ENCODE measurements at regions not wholly inside any gene's neighbourhood (a gene's known extent, or its start where the extent isn't known, plus 50 kb on each side); places are given as distances from the start of the nearest gene placed in this dataset.

GRCh38 chr17:36701429-36702099, 100.2 kb downstream of the MRM1 start:
- Histone ChIP-seq H3K27me3 (peaks cover 0 to 42% of the 10 kb centered on the region in 2 donors), H3K4me1 (peaks cover 0 to 6% (median 0%) of the 10 kb centered on the region in 4 donors), H3K36me3 (no peaks in the 10 kb centered on the region), H3K9me3 (no peaks in the 10 kb centered on the region), H3K4me3 (no peak overlapping the region), H3K27ac (no peak overlapping the region)
- WGBS, 2 donors, result 79 to 82% methylated on average over 13 of the region's 13 CpGs
- TF ChIP-seq POLR2A (IDR thresholded peaks at IDR 0.05), result no peak
- TF ChIP-seq CTCF (IDR thresholded peaks at IDR 0.05), result no peak
- TF ChIP-seq EP300 (IDR thresholded peaks at IDR 0.05), result no peak
- no peak for DNase-seq (ENCODE audit: low spot score in 2 of 2)

- no peaks in the 10 kb centered on the region for H3K9me3 ChIP-seq
- WGBS, 2 donors, result 56 to 63% methylated on average over 1 of the region's 1 CpG
- H3K27me3 ChIP-seq, result peaks cover 0 to 36% of the 10 kb centered on the region in 2 donors
- TF ChIP-seq POLR2A (IDR thresholded peaks at IDR 0.05) (no peak), EP300 (IDR thresholded peaks at IDR 0.05) (no peak), CTCF (IDR thresholded peaks at IDR 0.05) (no peak)
- DNase-seq (ENCODE audit: low spot score in 2 of 2), result no peak
- H3K4me3 ChIP-seq, result no peak overlapping the region
- no peak overlapping the region for H3K27ac ChIP-seq
- H3K4me1 ChIP-seq, result peaks cover 0 to 6% (median 0%) of the 10 kb centered on the region in 4 donors
- H3K36me3 ChIP-seq, result no peaks in the 10 kb centered on the region
Observed at GRCh38 chr17:36702636-36703035, 101.3 kb downstream of the MRM1 start.

GRCh38 chr17:36703860-36704266, 102.5 kb downstream of the MRM1 start:
- DNase-seq (ENCODE audit: low spot score in 2 of 2), result no peak
- Histone ChIP-seq H3K4me1 (peaks cover 0 to 6% (median 0%) of the 10 kb centered on the region in 4 donors), H3K4me3 (no peak overlapping the region), H3K36me3 (no peaks in the 10 kb centered on the region), H3K27me3 (peaks cover 0 to 36% of the 10 kb centered on the region in 2 donors), H3K9me3 (no peaks in the 10 kb centered on the region), H3K27ac (no peak overlapping the region)
- WGBS, 2 donors, result 3 to 7% methylated on average over 14 to 35 of the region's 36 CpGs
- no peak for TF ChIP-seq POLR2A (IDR thresholded peaks at IDR 0.05)
- TF ChIP-seq CTCF (IDR thresholded peaks at IDR 0.05), result no peak
- no peak for TF ChIP-seq EP300 (IDR thresholded peaks at IDR 0.05)

GRCh38 chr17:36705283-36705795, 104.0 kb downstream of the MRM1 start:
- DNase-seq (ENCODE audit: low spot score in 2 of 2), result no peak
- peaks cover 0 to 6% (median 0%) of the 10 kb centered on the region in 4 donors for H3K4me1 ChIP-seq
- TF ChIP-seq EP300 (IDR thresholded peaks at IDR 0.05) (no peak), CTCF (IDR thresholded peaks at IDR 0.05) (no peak)
- 71 to 76% methylated on average over 9 of the region's 9 CpGs for WGBS, 2 donors
- H3K4me3 ChIP-seq, result no peak overlapping the region
- H3K36me3 ChIP-seq, result no peaks in the 10 kb centered on the region
- no peak overlapping the region for H3K27ac ChIP-seq
- no peaks in the 10 kb centered on the region for H3K9me3 ChIP-seq
- H3K27me3 ChIP-seq, result peaks cover 0 to 36% of the 10 kb centered on the region in 2 donors

GRCh38 chr17:36705874-36706731, 104.7 kb downstream of the MRM1 start:
- H3K27me3 ChIP-seq, result peaks cover 0 to 36% of the 10 kb centered on the region in 2 donors
- WGBS, 2 donors, result 52 to 54% methylated on average over 15 of the region's 15 CpGs

More at GRCh38 chr17:36705874-36706731, 104.7 kb downstream of the MRM1 start:
- Histone ChIP-seq H3K4me1 (peaks cover 0 to 6% (median 0%) of the 10 kb centered on the region in 4 donors), H3K36me3 (no peaks in the 10 kb centered on the region), H3K9me3 (no peaks in the 10 kb centered on the region), H3K4me3 (no peak overlapping the region), H3K27ac (no peak overlapping the region)
- TF ChIP-seq POLR2A (IDR thresholded peaks at IDR 0.05) (no peak), CTCF (IDR thresholded peaks at IDR 0.05) (peak in 4 of 5 experiments; percentile 13 to 31 (median 18))
- no peak for DNase-seq (ENCODE audit: low spot score in 2 of 2)

All from tibial nerve (tissue), 4 donors.